ENCODE measurements at regions not wholly inside any gene's neighbourhood (a gene's known extent, or its start where the extent isn't known, plus 50 kb on each side); places are given as distances from the start of the nearest gene placed in this dataset.
"Not testable (repeated sequence)": the region's sequence is repeated elsewhere in the genome, so short reads cannot be mapped to it uniquely, and the experiment has no call there.

GRCh38 chrX:35622040-35622439, 176.1 kb upstream of the MAGEB16 start:
- no peak for DNase-seq (ENCODE audit: low spot score)

GRCh38 chrX:35622601-35623000, 175.5 kb upstream of the MAGEB16 start:
- no peak for DNase-seq (ENCODE audit: low spot score)

- no peak for DNase-seq (ENCODE audit: low spot score)
These were observed 172.4 kb upstream of the MAGEB16 start for GRCh38 chrX:35625714-35626113.

GRCh38 chrX:35626124-35626523, 172.0 kb upstream of the MAGEB16 start:
- DNase-seq (ENCODE audit: low spot score): no peak

- DNase-seq (ENCODE audit: low spot score): not testable (repeated sequence)
These were observed 162.2 kb upstream of the MAGEB16 start for GRCh38 chrX:35635971-35636370.

GRCh38 chrX:35664833-35665232, 133.3 kb upstream of the MAGEB16 start:
- no peak for DNase-seq (ENCODE audit: low spot score)

- no peak for DNase-seq (ENCODE audit: low spot score)
These were observed 132.8 kb upstream of the MAGEB16 start for GRCh38 chrX:35665311-35665710.

GRCh38 chrX:35670889-35671288, 127.3 kb upstream of the MAGEB16 start:
- DNase-seq (ENCODE audit: low spot score): no peak

GRCh38 chrX:35675151-35675550, 123.0 kb upstream of the MAGEB16 start:
- no peak for DNase-seq (ENCODE audit: low spot score)

GRCh38 chrX:35680940-35681346, 117.2 kb upstream of the MAGEB16 start:
- DNase-seq (ENCODE audit: low spot score): no peak

- no peak for DNase-seq (ENCODE audit: low spot score)
These were observed 115.7 kb upstream of the MAGEB16 start for GRCh38 chrX:35682476-35682875.

GRCh38 chrX:35696760-35697234, 101.3 kb upstream of the MAGEB16 start:
- DNase-seq (ENCODE audit: low spot score): no peak

GRCh38 chrX:35699642-35700041, 98.5 kb upstream of the MAGEB16 start:
- DNase-seq (ENCODE audit: low spot score): no peak

GRCh38 chrX:35700121-35700520, 98.0 kb upstream of the MAGEB16 start:
- DNase-seq (ENCODE audit: low spot score): no peak

GRCh38 chrX:35711281-35711680, 86.9 kb upstream of the MAGEB16 start:
- no peak for DNase-seq (ENCODE audit: low spot score)

GRCh38 chrX:35722128-35722527, 76.0 kb upstream of the MAGEB16 start:
- no peak for DNase-seq (ENCODE audit: low spot score)

- no peak for DNase-seq (ENCODE audit: low spot score)
These were observed 72.0 kb upstream of the MAGEB16 start for GRCh38 chrX:35726176-35726575.

GRCh38 chrX:35728481-35728880, 69.7 kb upstream of the MAGEB16 start:
- DNase-seq (ENCODE audit: low spot score): no peak

GRCh38 chrX:35733879-35734278, 64.3 kb upstream of the MAGEB16 start:
- DNase-seq (ENCODE audit: low spot score): no peak

GRCh38 chrX:35741142-35741541, 57.0 kb upstream of the MAGEB16 start:
- no peak for DNase-seq (ENCODE audit: low spot score)

- no peak for DNase-seq (ENCODE audit: low spot score)
These were observed 54.8 kb upstream of the MAGEB16 start for GRCh38 chrX:35743331-35743730.
